Kidney (tissue), 13 donors: ENCODE measurements at regions not wholly inside any gene's neighbourhood (a gene's known extent, or its start where the extent isn't known, plus 50 kb on each side); places are given as distances from the start of the nearest gene placed in this dataset.
A peak's percentile ranks its signal among the peaks of the same experiment; 100 is the strongest.

Experiments
- DNase-seq, 5 donors: peaks; one replicate each; pipeline ENCODE4 v3.0.0-alpha.2; 2013 to 2020
- FAIRE-seq: peaks from 2 replicates; lab custom pipeline; 2012; peaks lifted over from hg19 to GRCh38; lab: Jason Lieb, UNC
- H3K27ac ChIP-seq, 2 donors: one replicate each; pipeline ENCODE4 v1.7.0; 2013; ENCODE audit warnings: low read depth in 2 of 2, low read length in 2 of 2, inconsistent platforms in 1 of 2
- H3K27me3 ChIP-seq: one replicate; pipeline ENCODE4 v1.7.1; 2013; ENCODE audit warnings: low read length, inconsistent platforms; ENCODE audit not compliant: control insufficient read depth, insufficient read depth
- H3K36me3 ChIP-seq, 3 donors: one replicate each; pipeline versions ENCODE4 v1.7.0 to v1.7.1; 2013; ENCODE audit warnings: low read length in 3 of 3, control low read depth in 1 of 3, inconsistent platforms in 1 of 3; ENCODE audit not compliant: insufficient read depth in 3 of 3, control insufficient read depth in 2 of 3
- H3K4me1 ChIP-seq, 3 donors: one replicate each; pipeline versions ENCODE4 v1.7.0 to v1.7.1; 2013; ENCODE audit warnings: low read length in 3 of 3, inconsistent platforms in 1 of 3, low read depth in 1 of 3; ENCODE audit not compliant: control insufficient read depth in 2 of 3, insufficient read depth in 2 of 3
- H3K4me3 ChIP-seq, 3 donors: one replicate each; pipeline versions ENCODE4 v1.7.0 to v1.8.1; 2013; ENCODE audit warnings: low read length in 3 of 3, control low read depth in 1 of 3, inconsistent platforms in 1 of 3
- H3K9ac ChIP-seq, 3 donors: one replicate each; pipeline versions ENCODE4 v1.7.0 to v1.7.1; 2013; ENCODE audit warnings: low read length in 3 of 3, control low read depth in 1 of 3, inconsistent platforms in 1 of 3
- H3K9me3 ChIP-seq, 3 donors: one replicate each; pipeline versions ENCODE4 v1.7.0 to v1.7.1; 2013; ENCODE audit warnings: low read length in 3 of 3, control low read depth in 1 of 3, inconsistent platforms in 1 of 3; ENCODE audit not compliant: control insufficient read depth in 2 of 3, insufficient read depth in 1 of 3
- CTCF ChIP-seq: IDR thresholded peaks from 3 replicates; pipeline ENCODE4 v1.5.1; 2012; ENCODE audit warnings: mild to moderate bottlenecking, moderate library complexity, borderline replicate concordance; ENCODE audit not compliant: insufficient read depth; ENCODE audit errors: extremely low read depth
- intact Hi-C: fragments of 100-400 bp; cut with DNase I; formaldehyde crosslinking; loops from one replicate; pipeline ENCODE4 v1.11.1; 2022
- donor health status: control.
- donor health status: control.
- donor health status: control.
- donor health status: control.
- donor health status: control.
- donor health status: DM: yes; HTN: yes; CAD: no.
- donor health status: Normal renal cell carcinoma (clear cell type).

- TF ChIP-seq CTCF = no peak
- no peak for FAIRE-seq
- H3K4me3 ChIP-seq = no peak overlapping the region
- peak in 1 of 5 donors; percentile 15 for DNase-seq
- H3K4me1 ChIP-seq = no peaks in the 10 kb centered on the region
- no peak overlapping the region for H3K9ac ChIP-seq
- H3K27me3 ChIP-seq = no peaks in the 10 kb centered on the region
- intact Hi-C loops = no loop called here
- H3K9me3 ChIP-seq = no peaks in the 10 kb centered on the region
- no peak overlapping the region for H3K27ac ChIP-seq
- H3K36me3 ChIP-seq = no peaks in the 10 kb centered on the region
Observed at GRCh38 chr9:1248743-1249142, 198.6 kb downstream of the DMRT2 start.

GRCh38 chr9:1253064-1253979, 203.2 kb downstream of the DMRT2 start:
- Histone ChIP-seq H3K36me3 (no peaks in the 10 kb centered on the region), H3K9me3 (no peaks in the 10 kb centered on the region), H3K4me3 (no peak overlapping the region), H3K4me1 (no peaks in the 10 kb centered on the region), H3K27me3 (no peaks in the 10 kb centered on the region), H3K9ac (no peak overlapping the region), H3K27ac (no peak overlapping the region)
- FAIRE-seq = no peak
- intact Hi-C loops = no loop called here
- peak in 1 of 5 donors; percentile 24 for DNase-seq
- TF ChIP-seq CTCF = no peak

GRCh38 chr9:1254071-1254470, 203.9 kb downstream of the DMRT2 start:
- no peak for TF ChIP-seq CTCF
- H3K4me3 ChIP-seq = no peak overlapping the region
- DNase-seq (no peak), FAIRE-seq (no peak)
- intact Hi-C loops = no loop called here
- H3K36me3 ChIP-seq = no peaks in the 10 kb centered on the region
- no peaks in the 10 kb centered on the region for H3K4me1 ChIP-seq
- H3K9ac ChIP-seq = no peak overlapping the region
- no peak overlapping the region for H3K27ac ChIP-seq
- H3K9me3 ChIP-seq = no peaks in the 10 kb centered on the region
- H3K27me3 ChIP-seq = no peaks in the 10 kb centered on the region
